SK-N-MC (cell line): ENCODE measurements at regions not wholly inside any gene's neighbourhood (a gene's known extent, or its start where the extent isn't known, plus 50 kb on each side); places are given as distances from the start of the nearest gene placed in this dataset.

Experiments
- EZH2 ChIP-seq: fragments of 200-600 bp; sonication (generic); IDR thresholded peaks from one replicate; pipeline ENCODE4 v1.6.1; 2017; ENCODE audit warnings: antibody characterized with exemption
- FOXP2 ChIP-seq: optimal IDR thresholded peaks from 2 replicates; pipeline ENCODE3; 2011; ENCODE audit warnings: mild to moderate bottlenecking, moderate library complexity; ENCODE audit not compliant: insufficient read depth; ENCODE audit errors: extremely low read length, control extremely low read depth
- POLR2AphosphoS5 ChIP-seq: IDR thresholded peaks from 2 replicates; pipeline ENCODE4 v1.6.1; 2012; ENCODE audit warnings: mild to moderate bottlenecking, low read depth, low read length, borderline replicate concordance

GRCh38 chr1:234927971-234928640 lies 200.5 kb downstream of the TOMM20 start:
- TF ChIP-seq POLR2AphosphoS5 (no peak), EZH2 (no peak), FOXP2 (no peak)
